ENCODE measurements at regions not wholly inside any gene's neighbourhood (a gene's known extent, or its start where the extent isn't known, plus 50 kb on each side); places are given as distances from the start of the nearest gene placed in this dataset.

DNA sequence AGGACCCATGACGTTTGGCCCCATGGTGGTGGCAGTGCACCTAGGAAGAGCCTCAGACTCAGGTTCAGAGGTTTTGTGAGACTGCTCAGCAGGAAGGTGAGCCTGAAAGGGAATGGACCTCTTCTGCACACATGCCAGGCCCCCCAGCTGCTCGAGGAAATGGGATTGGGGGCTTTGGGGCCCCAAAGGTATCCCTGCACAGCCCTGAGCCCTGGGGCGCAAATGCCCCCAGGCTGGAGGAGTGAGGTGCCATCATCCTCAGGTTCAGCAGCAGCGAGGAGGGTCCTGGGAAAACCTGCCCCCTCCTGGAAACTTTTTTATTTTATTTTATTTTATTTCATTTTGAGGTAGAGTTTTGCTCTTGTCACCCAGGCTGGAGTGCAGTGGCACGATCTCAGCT lies 171.8 kb upstream of the MVB12B start:
- DNase-seq, result no peak

DNA sequence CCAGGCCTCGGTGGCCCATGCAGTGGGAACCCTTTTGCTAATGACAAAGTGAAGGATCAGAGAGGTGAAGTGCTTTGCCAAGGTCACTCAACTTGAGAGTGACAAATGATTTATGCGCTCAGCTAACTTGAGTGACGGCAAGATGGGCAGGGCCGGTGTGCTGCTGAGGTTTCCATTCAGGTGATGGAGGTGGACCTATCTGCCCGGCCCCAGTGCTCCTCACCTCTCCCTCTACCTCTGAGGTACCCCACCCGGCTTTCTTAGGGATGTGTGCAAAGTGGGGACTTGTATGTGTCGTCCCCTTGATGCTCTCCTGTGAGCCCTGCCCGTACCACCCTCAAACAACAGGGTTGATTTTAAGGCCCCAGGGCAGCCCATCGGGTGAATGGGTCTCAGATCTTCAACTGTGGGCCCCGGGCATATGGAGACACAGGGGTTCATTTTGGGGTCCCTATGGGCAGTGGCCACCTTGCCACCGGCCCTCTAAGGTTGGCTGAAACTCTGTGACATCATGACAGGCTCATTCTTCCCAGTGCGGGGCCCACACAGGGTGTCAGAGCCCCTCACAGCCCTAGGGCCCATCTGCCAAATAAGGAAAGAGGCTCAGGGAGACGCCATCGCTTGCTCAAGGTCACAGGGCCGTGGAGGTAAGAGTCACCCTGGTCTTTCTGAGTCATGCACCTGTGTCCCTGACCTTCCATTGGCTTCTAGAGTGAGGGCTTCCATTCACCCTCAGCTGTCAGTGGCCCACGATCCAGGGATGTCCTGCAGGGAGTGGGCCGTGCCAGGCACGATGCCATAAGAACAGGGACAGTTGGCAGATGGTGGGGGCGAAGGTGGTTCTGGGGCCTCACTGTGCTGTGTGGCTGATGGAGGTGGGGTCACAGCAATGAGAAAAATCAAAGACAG lies 170.6 kb upstream of the MVB12B start:
- DNase-seq, result no peak

- DNase-seq, result no peak
Measured at GRCh38 chr9:126156898-126157297, 169.7 kb upstream of the MVB12B start.

GRCh38 chr9:126157423-126157822 lies 169.2 kb upstream of the MVB12B start:
- DNase-seq, result no peak

- no peak for DNase-seq
Measured at GRCh38 chr9:126157826-126158587, 168.6 kb upstream of the MVB12B start.

DNA sequence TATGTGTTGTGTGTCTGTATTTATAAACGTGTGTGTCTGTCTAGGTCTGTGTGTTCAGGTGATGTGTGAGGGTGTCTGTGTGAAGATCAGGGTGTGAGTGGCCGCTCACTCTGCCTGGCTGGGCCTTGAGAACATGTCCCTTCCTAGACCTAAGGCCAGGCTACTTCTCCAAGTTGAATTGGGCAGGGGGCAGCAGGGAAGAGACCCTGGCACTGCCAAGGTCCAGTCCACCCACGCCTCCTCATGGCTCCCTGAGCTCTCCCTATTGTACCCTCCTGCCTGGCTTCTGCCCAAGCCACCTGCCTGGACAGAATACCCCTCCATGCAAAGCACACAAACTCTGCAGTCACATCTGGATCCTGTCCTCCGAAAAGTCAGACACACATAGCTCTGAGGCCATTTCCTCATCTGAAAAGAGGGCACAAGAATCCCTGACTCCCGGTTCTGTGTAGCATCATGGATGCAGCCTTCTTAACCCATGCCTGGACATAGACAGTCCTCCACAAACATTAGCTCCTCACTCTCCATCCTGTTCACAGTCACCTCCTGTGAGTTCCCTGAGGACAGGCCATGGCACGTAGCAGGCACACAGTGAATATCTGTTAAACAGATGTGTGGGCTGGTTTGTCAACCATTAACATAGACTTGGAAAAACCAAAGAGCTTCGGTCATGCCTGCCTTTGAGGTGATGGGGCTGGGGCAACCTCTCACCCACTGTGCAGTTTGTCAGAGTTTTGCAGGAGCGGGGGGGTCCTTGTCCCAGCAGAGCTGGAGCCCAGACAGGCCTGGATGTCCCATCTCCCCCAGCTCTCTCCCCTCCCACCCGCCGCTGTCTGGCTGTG lies 167.8 kb upstream of the MVB12B start:
- DNase-seq, result no peak

- DNase-seq, result no peak
Measured at GRCh38 chr9:126159430-126160060, 167.1 kb upstream of the MVB12B start.

GRCh38 chr9:126160067-126160853 lies 166.4 kb upstream of the MVB12B start:
- no peak for DNase-seq

DNA sequence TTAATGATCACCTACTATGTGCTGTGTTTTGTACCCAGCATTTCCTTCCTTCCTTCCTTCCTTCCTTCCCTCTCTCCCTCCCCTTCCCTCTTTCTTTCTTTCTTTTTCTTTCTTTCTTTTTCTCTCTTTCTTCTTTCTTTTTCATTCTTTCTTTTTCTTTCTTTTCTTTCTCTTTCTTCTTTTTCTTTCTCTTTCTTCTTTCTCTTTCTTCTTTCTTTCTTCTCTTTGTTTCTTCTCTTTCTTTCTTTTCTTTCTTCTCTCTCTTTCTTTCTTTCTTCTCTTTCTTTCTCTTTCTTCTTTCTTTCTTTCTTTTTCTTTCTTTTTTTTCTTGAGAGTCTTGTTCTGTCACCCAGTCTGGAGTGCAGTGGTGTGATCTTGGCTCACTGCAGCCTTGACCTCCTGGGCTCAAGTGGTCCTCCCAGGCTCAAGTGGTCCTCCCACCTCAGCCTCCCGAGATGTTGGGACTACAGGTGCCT lies 165.7 kb upstream of the MVB12B start:
- DNase-seq, result no peak

- DNase-seq, result no peak
Measured at GRCh38 chr9:126162611-126163381, 163.8 kb upstream of the MVB12B start.

- no peak for DNase-seq
Measured at GRCh38 chr9:126164796-126165525, 161.7 kb upstream of the MVB12B start.

- DNase-seq, result no peak
Measured at GRCh38 chr9:126165755-126166154, 160.9 kb upstream of the MVB12B start.

DNA sequence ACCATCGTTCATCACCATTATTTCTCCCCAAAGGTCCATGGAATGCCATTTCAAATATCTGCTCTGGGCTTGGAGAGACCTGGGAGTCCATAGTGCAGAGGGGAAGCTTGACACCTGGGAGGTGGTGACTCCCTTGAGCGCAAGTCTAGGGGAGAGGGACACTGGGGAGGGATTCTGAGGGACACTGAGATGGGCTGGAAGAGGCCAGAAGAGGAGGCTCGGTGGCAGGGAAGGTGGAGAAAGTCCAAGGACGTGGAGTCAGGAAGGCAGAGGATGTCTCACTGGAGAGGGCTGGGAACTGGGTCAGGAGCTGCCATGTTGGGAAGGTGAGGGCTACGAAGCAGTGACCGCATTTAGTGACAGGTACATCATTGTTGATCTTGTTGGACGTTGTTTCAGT lies 160.3 kb upstream of the MVB12B start:
- no peak for DNase-seq

DNA sequence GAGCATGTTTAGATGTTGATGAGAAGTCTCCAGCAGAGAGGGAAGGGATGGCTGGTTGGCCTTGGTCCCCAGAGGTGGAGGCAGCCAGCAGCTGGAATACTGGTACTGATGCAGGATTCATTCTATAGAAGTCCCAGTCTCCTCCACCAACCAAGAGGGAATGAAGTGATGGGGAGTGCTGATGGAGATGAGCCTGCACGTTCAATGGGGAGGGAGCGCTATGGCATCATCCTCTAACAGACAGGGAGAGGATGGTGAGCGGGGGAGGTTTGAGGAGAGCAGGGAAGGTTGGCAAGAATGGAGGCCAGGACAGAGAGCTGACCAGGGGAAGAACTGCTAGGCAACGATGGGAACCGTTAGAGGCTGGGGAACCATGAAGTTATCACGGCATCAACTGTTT lies 159.8 kb upstream of the MVB12B start:
- DNase-seq, result no peak

GRCh38 chr9:126169736-126170135 lies 156.9 kb upstream of the MVB12B start:
- no peak for DNase-seq

- no peak for DNase-seq
Measured at GRCh38 chr9:126170286-126170823, 156.3 kb upstream of the MVB12B start.

GRCh38 chr9:126171641-126172040 lies 155.0 kb upstream of the MVB12B start:
- no peak for DNase-seq

- no peak for DNase-seq
Measured at GRCh38 chr9:126173401-126173800, 153.2 kb upstream of the MVB12B start.

GRCh38 chr9:126173929-126174328 lies 152.7 kb upstream of the MVB12B start:
- DNase-seq, result no peak

DNA sequence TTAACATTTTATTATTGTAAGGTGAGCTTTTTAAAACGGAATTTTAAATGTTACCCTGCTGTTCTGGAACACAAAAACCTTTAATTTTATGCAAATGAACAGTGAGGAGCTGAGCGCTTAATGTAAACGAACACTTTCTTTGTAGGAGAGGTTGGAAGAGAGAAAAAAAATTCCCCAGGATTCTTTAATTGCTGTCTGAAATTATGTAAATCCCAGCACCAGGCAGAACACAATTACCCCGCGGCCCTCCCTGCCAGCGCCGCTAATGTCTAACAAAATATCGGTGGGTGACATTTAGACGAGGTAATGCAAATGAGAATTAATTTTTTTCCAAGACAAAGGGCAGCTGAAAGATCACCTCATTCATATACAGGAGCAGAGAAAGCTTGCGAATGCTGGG lies 143.4 kb upstream of the MVB12B start:
- no peak for DNase-seq

Measured in NCI-H1694 (cell line).